Left lung (tissue), 4 donors: ENCODE measurements at regions not wholly inside any gene's neighbourhood (a gene's known extent, or its start where the extent isn't known, plus 50 kb on each side); places are given as distances from the start of the nearest gene placed in this dataset.

Source experiments
- ATAC-seq: fragments of 200-7000 bp; cut with Tn5 transposase; one replicate; pipeline ENCODE4 v1.9.1; 2020; ENCODE audit warnings: moderate library complexity
- DNase-seq, 4 donors: peaks; one replicate each; pipeline ENCODE4 v3.0.0-alpha.2; 2013 to 2020
- H3K27ac ChIP-seq, 2 donors: fragments of 200-600 bp; sonication (generic) in 1 of 2; one replicate each; pipeline versions ENCODE4 v1.5.0 to v1.8.0; 2020 to 2021
- H3K27me3 ChIP-seq, 2 donors: fragments of 200-600 bp; sonication (generic) in 1 of 2; one replicate each; pipeline versions ENCODE4 v1.5.0 to v1.8.0; 2020 to 2021
- H3K36me3 ChIP-seq, 2 donors: fragments of 200-600 bp; sonication (generic) in 1 of 2; one replicate each; pipeline versions ENCODE4 v1.5.0 to v1.8.0; 2020 to 2021
- H3K4me1 ChIP-seq, 2 donors: fragments of 200-600 bp; one replicate each; pipeline ENCODE4 v1.8.0; 2021
- H3K4me3 ChIP-seq, 2 donors: fragments of 200-600 bp; sonication (generic) in 1 of 2; one replicate each; pipeline versions ENCODE4 v1.5.0 to v1.8.0; 2020 to 2021; ENCODE audit warnings: mild to moderate bottlenecking in 1 of 2
- H3K9me3 ChIP-seq, 2 donors: fragments of 200-600 bp; sonication (generic) in 1 of 2; one replicate each; pipeline versions ENCODE4 v1.5.0 to v1.8.0; 2020 to 2021
- intact Hi-C, 2 donors: fragments of 100-400 bp; cut with DNase I; formaldehyde crosslinking; loops; one replicate each; pipeline versions ENCODE4 v1.11.2 to v1.14.2; 2022
- TF ChIP-seq, protein P1 (sequence below), 2 donors: fragments of 200-600 bp; sonication (generic) in 1 of 2; IDR thresholded peaks; one replicate each; pipeline versions ENCODE4 v1.5.0 to v1.8.0; 2021; ENCODE audit warnings: antibody characterized with exemption in 2 of 2
- donor health status: DM: no; HTN: yes; CAD: no.
- donor health status: DM: no; HTN: no; CAD: no.

DNA sequence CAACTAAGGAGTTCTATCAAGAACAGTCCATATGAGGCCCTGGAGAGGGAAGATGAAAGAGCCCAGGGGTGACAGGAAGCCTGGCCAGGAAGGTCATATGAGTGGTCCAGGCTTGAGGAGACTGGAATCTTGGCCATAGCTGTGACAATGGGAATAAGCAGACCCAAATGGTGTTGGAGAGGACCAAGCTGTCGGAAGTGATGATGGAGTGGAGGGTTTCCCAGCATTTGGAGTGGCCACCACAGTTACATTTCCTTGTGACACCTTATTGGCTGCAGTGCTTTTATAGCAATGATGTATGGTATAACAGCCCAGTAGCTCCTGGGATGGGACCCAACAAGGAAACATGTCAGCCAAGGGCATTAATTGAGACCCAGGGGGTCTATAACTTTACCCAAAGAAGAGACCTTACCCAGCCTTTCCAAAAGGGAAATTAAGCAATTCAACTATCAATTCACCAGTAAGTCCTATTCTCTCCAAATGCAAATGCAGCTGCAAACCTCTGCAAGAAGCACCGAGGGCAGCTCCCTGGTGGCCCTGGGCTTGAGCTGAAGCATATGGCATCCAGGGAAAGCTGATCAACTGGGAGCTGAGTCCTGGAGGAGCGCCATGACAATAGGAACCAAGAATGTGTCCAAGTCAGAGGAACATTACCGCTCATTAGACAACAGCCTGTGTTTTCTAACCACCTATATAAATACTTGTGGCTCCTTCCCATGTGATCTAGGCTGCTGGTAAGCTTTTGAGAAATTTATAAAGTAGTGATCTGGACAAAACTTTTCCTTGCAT is 219.4 kb downstream of the SOD2 start:
- Histone ChIP-seq H3K27ac (no peak overlapping the region), H3K4me3 (no peak overlapping the region), H3K4me1 (no peaks in the 10 kb centered on the region), H3K9me3 (peaks cover 0 to 7% of the 10 kb centered on the region in 2 donors), H3K36me3 (no peaks in the 10 kb centered on the region), H3K27me3 (no peaks in the 10 kb centered on the region)
- TF ChIP-seq, protein P1, sequence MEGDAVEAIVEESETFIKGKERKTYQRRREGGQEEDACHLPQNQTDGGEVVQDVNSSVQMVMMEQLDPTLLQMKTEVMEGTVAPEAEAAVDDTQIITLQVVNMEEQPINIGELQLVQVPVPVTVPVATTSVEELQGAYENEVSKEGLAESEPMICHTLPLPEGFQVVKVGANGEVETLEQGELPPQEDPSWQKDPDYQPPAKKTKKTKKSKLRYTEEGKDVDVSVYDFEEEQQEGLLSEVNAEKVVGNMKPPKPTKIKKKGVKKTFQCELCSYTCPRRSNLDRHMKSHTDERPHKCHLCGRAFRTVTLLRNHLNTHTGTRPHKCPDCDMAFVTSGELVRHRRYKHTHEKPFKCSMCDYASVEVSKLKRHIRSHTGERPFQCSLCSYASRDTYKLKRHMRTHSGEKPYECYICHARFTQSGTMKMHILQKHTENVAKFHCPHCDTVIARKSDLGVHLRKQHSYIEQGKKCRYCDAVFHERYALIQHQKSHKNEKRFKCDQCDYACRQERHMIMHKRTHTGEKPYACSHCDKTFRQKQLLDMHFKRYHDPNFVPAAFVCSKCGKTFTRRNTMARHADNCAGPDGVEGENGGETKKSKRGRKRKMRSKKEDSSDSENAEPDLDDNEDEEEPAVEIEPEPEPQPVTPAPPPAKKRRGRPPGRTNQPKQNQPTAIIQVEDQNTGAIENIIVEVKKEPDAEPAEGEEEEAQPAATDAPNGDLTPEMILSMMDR (IDR thresholded peaks at IDR 0.05) = no peak
- intact Hi-C loops = no loop called here
- no peak for ATAC-seq
- peak in 1 of 4 donors; percentile 26 for DNase-seq

GRCh38 chr6:159470397-159470796 is 222.6 kb downstream of the SOD2 start:
- H3K4me3 ChIP-seq = no peak overlapping the region
- H3K4me1 ChIP-seq = no peaks in the 10 kb centered on the region
- H3K27ac ChIP-seq = no peak overlapping the region
- ATAC-seq = no peak
- H3K9me3 ChIP-seq = peaks cover 0 to 7% of the 10 kb centered on the region in 2 donors
- no peaks in the 10 kb centered on the region for H3K27me3 ChIP-seq
- H3K36me3 ChIP-seq = no peaks in the 10 kb centered on the region
- TF ChIP-seq, protein P1 (IDR thresholded peaks at IDR 0.05) = no peak
- intact Hi-C loops = no loop called here
- no peak for DNase-seq

- ATAC-seq = no peak
- TF ChIP-seq, protein P1 (IDR thresholded peaks at IDR 0.05) = no peak
- Histone ChIP-seq H3K27ac (no peak overlapping the region), H3K27me3 (no peaks in the 10 kb centered on the region), H3K4me3 (no peak overlapping the region), H3K36me3 (no peaks in the 10 kb centered on the region), H3K9me3 (peaks cover 0 to 7% of the 10 kb centered on the region in 2 donors), H3K4me1 (no peaks in the 10 kb centered on the region)
- intact Hi-C loops = no loop called here
- DNase-seq = no peak
Measured at GRCh38 chr6:159469443-159469842, 223.6 kb downstream of the SOD2 start.

- DNase-seq = no peak
- intact Hi-C loops = no loop called here
- Histone ChIP-seq H3K4me1 (no peaks in the 10 kb centered on the region), H3K4me3 (no peak overlapping the region), H3K27ac (no peak overlapping the region), H3K9me3 (peaks cover 0 to 7% of the 10 kb centered on the region in 2 donors), H3K36me3 (no peaks in the 10 kb centered on the region), H3K27me3 (no peaks in the 10 kb centered on the region)
- ATAC-seq = no peak
- TF ChIP-seq, protein P1 (IDR thresholded peaks at IDR 0.05) = no peak
Measured at GRCh38 chr6:159468994-159469393, 224.0 kb downstream of the SOD2 start.

- intact Hi-C loops = no loop called here
- Histone ChIP-seq H3K4me3 (no peak overlapping the region), H3K27me3 (no peaks in the 10 kb centered on the region), H3K4me1 (no peaks in the 10 kb centered on the region), H3K27ac (no peak overlapping the region), H3K36me3 (no peaks in the 10 kb centered on the region), H3K9me3 (peaks cover 0 to 7% of the 10 kb centered on the region in 2 donors)
- ATAC-seq (no peak), DNase-seq (no peak)
- TF ChIP-seq, protein P1 (IDR thresholded peaks at IDR 0.05) = no peak
Measured at GRCh38 chr6:159467473-159468041, 225.5 kb downstream of the SOD2 start.
